ENCODE measurements at regions not wholly inside any gene's neighbourhood (a gene's known extent, or its start where the extent isn't known, plus 50 kb on each side); places are given as distances from the start of the nearest gene placed in this dataset.
A peak's percentile ranks its signal among the peaks of the same experiment; 100 is the strongest.

DNA sequence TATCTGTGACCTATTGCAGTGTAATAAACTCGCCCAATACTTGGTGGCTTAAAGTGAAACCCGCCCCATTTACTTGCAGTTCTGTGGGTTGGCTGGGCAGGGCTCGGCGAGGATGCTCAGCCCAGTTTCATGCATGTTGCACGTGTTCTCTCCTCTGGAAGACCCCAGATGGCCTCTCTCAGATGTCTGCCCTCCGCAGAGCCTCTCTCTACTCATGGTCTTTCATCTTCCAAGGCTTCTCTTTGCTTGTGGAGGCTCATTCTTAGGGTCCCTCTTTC lies 251.4 kb downstream of the SOD2 start (continued):
- TF ChIP-seq ZNF302 (tag by site-specific recombination; IDR thresholded peaks at IDR 0.05; ENCODE audit: low read depth) (no peak), ZIC2 (tag by site-specific recombination; IDR thresholded peaks at IDR 0.05) (no peak)

GRCh38 chr6:159440911-159441703 lies 251.9 kb downstream of the SOD2 start:
- Histone ChIP-seq H3K4me3 (ENCODE audit: low read depth, low read length) (no peak overlapping the region), H3K4me1 (ENCODE audit: control insufficient read depth, insufficient read depth, low read length) (no peaks in the 10 kb centered on the region), H3K27ac (ENCODE audit: extremely low read depth, low read depth, low read length) (no peak overlapping the region), H3K36me3 (ENCODE audit: control insufficient read depth in 2 of 2, insufficient read depth in 1 of 2, low read length in 2 of 2) (no peaks in the 10 kb centered on the region), H3K9me3 (ENCODE audit: control insufficient read depth, insufficient read depth, low read depth, low read length) (no peaks in the 10 kb centered on the region)
- POLR2A ChIA-PET: no interaction called here
- CTCF ChIA-PET: no interaction called here
- TF ChIP-seq GFI1B (tag by site-specific recombination; IDR thresholded peaks at IDR 0.05) (no peak), PRDM10 (tag by site-specific recombination; IDR thresholded peaks at IDR 0.05) (peak; percentile 52)

- no peaks in the 10 kb centered on the region for H3K9me3 ChIP-seq (ENCODE audit: control insufficient read depth, insufficient read depth, low read depth, low read length)
- TF ChIP-seq ZNF677 (tag by site-specific recombination; IDR thresholded peaks at IDR 0.05) (no peak), WT1 (tag by site-specific recombination; IDR thresholded peaks at IDR 0.05) (no peak), MYNN (tag by site-specific recombination; IDR thresholded peaks at IDR 0.05; ENCODE audit: borderline replicate concordance) (no peak), ZNF133 (tag by site-specific recombination; IDR thresholded peaks at IDR 0.05) (no peak), PRDM1 (tag by site-specific recombination; IDR thresholded peaks at IDR 0.05) (no peak), TCF7L2 (IDR thresholded peaks at IDR 0.05; ENCODE audit: borderline replicate concordance, low read depth, low read length) (no peak), ZNF610 (tag by site-specific recombination; IDR thresholded peaks at IDR 0.05; ENCODE audit: borderline replicate concordance) (no peak), REST (tag by site-specific recombination; IDR thresholded peaks at IDR 0.05) (no peak)
- no peak overlapping the region for H3K4me3 ChIP-seq (ENCODE audit: low read depth, low read length)
- POLR2A ChIA-PET: no interaction called here
- no peaks in the 10 kb centered on the region for H3K36me3 ChIP-seq (ENCODE audit: control insufficient read depth in 2 of 2, insufficient read depth in 1 of 2, low read length in 2 of 2)
- CTCF ChIA-PET: interaction anchor here (0.7 to 1.3 kb wide), 2 partner anchors 23 to 212 kb away, joined by 3 to 4 read pairs; no protein-coding TSS in a partner anchor
- no peak overlapping the region for H3K27ac ChIP-seq (ENCODE audit: extremely low read depth, low read depth, low read length)
- H3K4me1 ChIP-seq (ENCODE audit: control insufficient read depth, insufficient read depth, low read length): no peaks in the 10 kb centered on the region
Measured at GRCh38 chr6:159440349-159440748, 252.7 kb downstream of the SOD2 start.

- POLR2A ChIA-PET: no interaction called here
- Histone ChIP-seq H3K9me3 (ENCODE audit: control insufficient read depth, insufficient read depth, low read depth, low read length) (no peaks in the 10 kb centered on the region), H3K36me3 (ENCODE audit: control insufficient read depth in 2 of 2, insufficient read depth in 1 of 2, low read length in 2 of 2) (no peaks in the 10 kb centered on the region), H3K4me1 (ENCODE audit: control insufficient read depth, insufficient read depth, low read length) (no peaks in the 10 kb centered on the region), H3K27ac (ENCODE audit: extremely low read depth, low read depth, low read length) (no peak overlapping the region), H3K4me3 (ENCODE audit: low read depth, low read length) (no peak overlapping the region)
- CTCF ChIA-PET: interaction anchor here (1.3 kb wide), 1 partner anchor 24 kb away, joined by 4 read pairs; no protein-coding TSS in a partner anchor
- TF ChIP-seq ZNF37A (tag by site-specific recombination; IDR thresholded peaks at IDR 0.05) (no peak), ZNF791 (tag by site-specific recombination; IDR thresholded peaks at IDR 0.05) (no peak), ZNF132 (tag by site-specific recombination; IDR thresholded peaks at IDR 0.05; ENCODE audit: borderline replicate concordance) (no peak), BCL11B (tag by site-specific recombination; IDR thresholded peaks at IDR 0.05; ENCODE audit: low read depth) (no peak), ZBTB10 (tag by site-specific recombination; IDR thresholded peaks at IDR 0.05) (no peak), ZBTB20 (tag by site-specific recombination; IDR thresholded peaks at IDR 0.05) (no peak), KLF16 (tag by site-specific recombination; IDR thresholded peaks at IDR 0.05) (no peak), ZNF140 (tag by site-specific recombination; IDR thresholded peaks at IDR 0.05) (no peak)
Measured at GRCh38 chr6:159439651-159440050, 253.4 kb downstream of the SOD2 start.

Data from HEK293 (cell line).